ENCODE measurements at regions not wholly inside any gene's neighbourhood (a gene's known extent, or its start where the extent isn't known, plus 50 kb on each side); places are given as distances from the start of the nearest gene placed in this dataset.

GRCh38 chr5:93902288-93902687 lies 160.9 kb upstream of the POU5F2 start:
- H3K9me3 ChIP-seq: no peaks in the 10 kb centered on the region
- no peak for ATAC-seq
- DNase-seq: no peak
- TF ChIP-seq CTCF (IDR thresholded peaks at IDR 0.05): no peak
- no peaks in the 10 kb centered on the region for H3K4me1 ChIP-seq (ENCODE audit: low read depth)
- no peak overlapping the region for H3K4me3 ChIP-seq
- H3K36me3 ChIP-seq (ENCODE audit: low read depth): no peaks in the 10 kb centered on the region
- intact Hi-C loops (cut with DNase I, micrococcal nuclease): no loop called here

- Histone ChIP-seq H3K4me3 (no peak overlapping the region), H3K4me1 (ENCODE audit: low read depth) (no peaks in the 10 kb centered on the region), H3K36me3 (ENCODE audit: low read depth) (no peaks in the 10 kb centered on the region), H3K9me3 (no peaks in the 10 kb centered on the region)
- ATAC-seq: no peak
- DNase-seq: no peak
- intact Hi-C loops (cut with DNase I, micrococcal nuclease): no loop called here
- no peak for TF ChIP-seq CTCF (IDR thresholded peaks at IDR 0.05)
Observed at GRCh38 chr5:93899026-93899600, 157.7 kb upstream of the POU5F2 start.

- Histone ChIP-seq H3K9me3 (no peaks in the 10 kb centered on the region), H3K4me3 (no peak overlapping the region), H3K36me3 (ENCODE audit: low read depth) (no peaks in the 10 kb centered on the region), H3K4me1 (ENCODE audit: low read depth) (no peaks in the 10 kb centered on the region)
- no peak for TF ChIP-seq CTCF (IDR thresholded peaks at IDR 0.05)
- ATAC-seq: no peak
- intact Hi-C loops (cut with DNase I, micrococcal nuclease): no loop called here
- DNase-seq: no peak
Observed at GRCh38 chr5:93894601-93895354, 153.4 kb upstream of the POU5F2 start.

GRCh38 chr5:93893075-93893474 lies 151.7 kb upstream of the POU5F2 start:
- intact Hi-C loops (cut with DNase I, micrococcal nuclease): no loop called here

GRCh38 chr5:93892481-93892880 lies 151.1 kb upstream of the POU5F2 start:
- ATAC-seq (no peak), DNase-seq (no peak)
- Histone ChIP-seq H3K4me3 (no peak overlapping the region), H3K9me3 (no peaks in the 10 kb centered on the region), H3K4me1 (ENCODE audit: low read depth) (no peaks in the 10 kb centered on the region), H3K36me3 (ENCODE audit: low read depth) (no peaks in the 10 kb centered on the region)
- no peak for TF ChIP-seq CTCF (IDR thresholded peaks at IDR 0.05)
- intact Hi-C loops (cut with DNase I, micrococcal nuclease): no loop called here

More at GRCh38 chr5:93893075-93893474, 151.7 kb upstream of the POU5F2 start:
- no peaks in the 10 kb centered on the region for H3K4me1 ChIP-seq (ENCODE audit: low read depth)
- H3K9me3 ChIP-seq: no peaks in the 10 kb centered on the region
- no peak for TF ChIP-seq CTCF (IDR thresholded peaks at IDR 0.05)
- ATAC-seq (no peak), DNase-seq (no peak)
- no peak overlapping the region for H3K4me3 ChIP-seq
- no peaks in the 10 kb centered on the region for H3K36me3 ChIP-seq (ENCODE audit: low read depth)

Data from mucosa of descending colon (tissue), 3 donors.